ENCODE measurements at regions not wholly inside any gene's neighbourhood (a gene's known extent, or its start where the extent isn't known, plus 50 kb on each side); places are given as distances from the start of the nearest gene placed in this dataset.

- TF ChIP-seq CTCF (conservative IDR thresholded peaks at IDR 0.05; ENCODE audit: low read length) (no peak), EZH2phosphoT487 (IDR thresholded peaks at IDR 0.05; ENCODE audit: borderline replicate concordance, low read depth, low read length) (no peak)
These were observed 279.3 kb downstream of the VGLL3 start for GRCh38 chr3:86711634-86712033.

Data from OCI-LY7 (cell line).